ENCODE measurements at regions not wholly inside any gene's neighbourhood (a gene's known extent, or its start where the extent isn't known, plus 50 kb on each side); places are given as distances from the start of the nearest gene placed in this dataset.
A peak's percentile ranks its signal among the peaks of the same experiment; 100 is the strongest.

GRCh38 chr7:41130086-41130485, 572.8 kb downstream of the INHBA start:
- no peak overlapping the region for H3K27ac ChIP-seq
- no peak overlapping the region for H3K4me3 ChIP-seq

GRCh38 chr7:41125343-41125742, 577.5 kb downstream of the INHBA start:
- Histone ChIP-seq H3K27ac (no peak overlapping the region), H3K4me3 (no peak overlapping the region)

GRCh38 chr7:41122256-41122987, 580.5 kb downstream of the INHBA start:
- H3K4me3 ChIP-seq: no peak overlapping the region
- no peak overlapping the region for H3K27ac ChIP-seq

- H3K4me3 ChIP-seq: no peak overlapping the region
- no peak overlapping the region for H3K27ac ChIP-seq
These were observed 581.7 kb downstream of the INHBA start for GRCh38 chr7:41121228-41121627.

- peak overlapping the region in 1 of 21 experiments; percentile 14 for H3K27ac ChIP-seq
- no peak overlapping the region for H3K4me3 ChIP-seq
These were observed 584.4 kb downstream of the INHBA start for GRCh38 chr7:41118486-41118885.

- Histone ChIP-seq H3K4me3 (no peak overlapping the region), H3K27ac (peak overlapping the region in 5 of 21 experiments; percentile 8 to 71 (median 52))
These were observed 585.5 kb downstream of the INHBA start for GRCh38 chr7:41117431-41117830.

- H3K4me3 ChIP-seq: no peak overlapping the region
These were observed 586.1 kb downstream of the INHBA start for GRCh38 chr7:41116817-41117216.

GRCh38 chr7:41116337-41116736, 586.6 kb downstream of the INHBA start:
- Histone ChIP-seq H3K4me3 (no peak overlapping the region), H3K27ac (peak overlapping the region in 3 of 21 experiments; percentile 5 to 71 (median 39))

More at GRCh38 chr7:41116817-41117216, 586.1 kb downstream of the INHBA start:
- H3K27ac ChIP-seq: peak overlapping the region in 5 of 21 experiments; percentile 8 to 71 (median 52)

- no peak overlapping the region for H3K27ac ChIP-seq
- no peak overlapping the region for H3K4me3 ChIP-seq
These were observed 588.2 kb downstream of the INHBA start for GRCh38 chr7:41114691-41115090.

GRCh38 chr7:41114131-41114530, 588.8 kb downstream of the INHBA start:
- no peak overlapping the region for H3K27ac ChIP-seq
- H3K4me3 ChIP-seq: no peak overlapping the region

GRCh38 chr7:41113719-41114118, 589.2 kb downstream of the INHBA start:
- no peak overlapping the region for H3K27ac ChIP-seq
- no peak overlapping the region for H3K4me3 ChIP-seq

GRCh38 chr7:41110186-41110585, 592.7 kb downstream of the INHBA start:
- Histone ChIP-seq H3K27ac (no peak overlapping the region), H3K4me3 (no peak overlapping the region)

GRCh38 chr7:41108821-41109220, 594.1 kb downstream of the INHBA start:
- H3K4me3 ChIP-seq: no peak overlapping the region
- H3K27ac ChIP-seq: peak overlapping the region in 1 of 21 experiments; percentile 31

GRCh38 chr7:41107938-41108448, 594.9 kb downstream of the INHBA start:
- H3K27ac ChIP-seq: peak overlapping the region in 4 of 21 experiments; percentile 20 to 55 (median 52)
- no peak overlapping the region for H3K4me3 ChIP-seq

GRCh38 chr7:41107330-41107937, 595.5 kb downstream of the INHBA start:
- Histone ChIP-seq H3K4me3 (no peak overlapping the region), H3K27ac (peak overlapping the region in 4 of 21 experiments; percentile 20 to 61 (median 54))

GRCh38 chr7:41104631-41105030, 598.3 kb downstream of the INHBA start:
- Histone ChIP-seq H3K4me3 (no peak overlapping the region), H3K27ac (peak overlapping the region in 1 of 21 experiments; percentile 14)

GRCh38 chr7:41103331-41103730, 599.6 kb downstream of the INHBA start:
- no peak overlapping the region for H3K27ac ChIP-seq
- no peak overlapping the region for H3K4me3 ChIP-seq

GRCh38 chr7:41098846-41099245, 604.0 kb downstream of the INHBA start:
- peak overlapping the region in 3 of 21 experiments; percentile 30 to 64 (median 58) for H3K27ac ChIP-seq
- no peak overlapping the region for H3K4me3 ChIP-seq

- Histone ChIP-seq H3K4me3 (no peak overlapping the region), H3K27ac (peak overlapping the region in 6 of 21 experiments; percentile 24 to 64 (median 44))
These were observed 604.5 kb downstream of the INHBA start for GRCh38 chr7:41098402-41098801.

GRCh38 chr7:41097501-41097900, 605.4 kb downstream of the INHBA start:
- peak overlapping the region in 5 of 21 experiments; percentile 47 to 68 (median 58) for H3K27ac ChIP-seq
- no peak overlapping the region for H3K4me3 ChIP-seq

- Histone ChIP-seq H3K27ac (peak overlapping the region in 4 of 21 experiments; percentile 47 to 68 (median 58)), H3K4me3 (no peak overlapping the region)
These were observed 606.0 kb downstream of the INHBA start for GRCh38 chr7:41096917-41097316.
